ENCODE measurements at regions not wholly inside any gene's neighbourhood (a gene's known extent, or its start where the extent isn't known, plus 50 kb on each side); places are given as distances from the start of the nearest gene placed in this dataset.

DNA sequence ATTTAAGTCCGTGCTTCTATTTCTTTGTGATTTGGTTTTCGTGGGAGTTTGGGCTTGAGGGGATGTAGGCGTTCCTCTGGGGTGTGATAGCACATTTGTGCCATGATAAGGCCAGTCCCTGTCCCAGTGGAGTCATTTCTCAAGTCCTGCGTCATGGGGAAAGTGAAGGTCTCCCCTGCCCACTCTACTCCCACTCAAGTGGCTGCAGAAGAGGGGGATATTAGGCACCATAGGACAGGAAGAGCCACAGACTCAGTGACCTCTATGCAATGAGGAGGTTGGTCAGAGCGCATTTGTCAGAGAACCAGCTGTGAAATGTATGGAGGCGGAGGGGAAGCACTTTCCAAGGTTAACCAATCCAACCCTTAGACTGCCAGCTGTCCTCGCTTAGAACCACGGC lies 51.9 kb upstream of the EDN1 start:
- TF ChIP-seq, protein P1, sequence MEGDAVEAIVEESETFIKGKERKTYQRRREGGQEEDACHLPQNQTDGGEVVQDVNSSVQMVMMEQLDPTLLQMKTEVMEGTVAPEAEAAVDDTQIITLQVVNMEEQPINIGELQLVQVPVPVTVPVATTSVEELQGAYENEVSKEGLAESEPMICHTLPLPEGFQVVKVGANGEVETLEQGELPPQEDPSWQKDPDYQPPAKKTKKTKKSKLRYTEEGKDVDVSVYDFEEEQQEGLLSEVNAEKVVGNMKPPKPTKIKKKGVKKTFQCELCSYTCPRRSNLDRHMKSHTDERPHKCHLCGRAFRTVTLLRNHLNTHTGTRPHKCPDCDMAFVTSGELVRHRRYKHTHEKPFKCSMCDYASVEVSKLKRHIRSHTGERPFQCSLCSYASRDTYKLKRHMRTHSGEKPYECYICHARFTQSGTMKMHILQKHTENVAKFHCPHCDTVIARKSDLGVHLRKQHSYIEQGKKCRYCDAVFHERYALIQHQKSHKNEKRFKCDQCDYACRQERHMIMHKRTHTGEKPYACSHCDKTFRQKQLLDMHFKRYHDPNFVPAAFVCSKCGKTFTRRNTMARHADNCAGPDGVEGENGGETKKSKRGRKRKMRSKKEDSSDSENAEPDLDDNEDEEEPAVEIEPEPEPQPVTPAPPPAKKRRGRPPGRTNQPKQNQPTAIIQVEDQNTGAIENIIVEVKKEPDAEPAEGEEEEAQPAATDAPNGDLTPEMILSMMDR (IDR thresholded peaks at IDR 0.05; ENCODE audit: insufficient read depth, low read length) = no peak
- no peak for TF ChIP-seq POLR2AphosphoS5 (IDR thresholded peaks at IDR 0.05; ENCODE audit: low read depth)
- TF ChIP-seq, protein P2, sequence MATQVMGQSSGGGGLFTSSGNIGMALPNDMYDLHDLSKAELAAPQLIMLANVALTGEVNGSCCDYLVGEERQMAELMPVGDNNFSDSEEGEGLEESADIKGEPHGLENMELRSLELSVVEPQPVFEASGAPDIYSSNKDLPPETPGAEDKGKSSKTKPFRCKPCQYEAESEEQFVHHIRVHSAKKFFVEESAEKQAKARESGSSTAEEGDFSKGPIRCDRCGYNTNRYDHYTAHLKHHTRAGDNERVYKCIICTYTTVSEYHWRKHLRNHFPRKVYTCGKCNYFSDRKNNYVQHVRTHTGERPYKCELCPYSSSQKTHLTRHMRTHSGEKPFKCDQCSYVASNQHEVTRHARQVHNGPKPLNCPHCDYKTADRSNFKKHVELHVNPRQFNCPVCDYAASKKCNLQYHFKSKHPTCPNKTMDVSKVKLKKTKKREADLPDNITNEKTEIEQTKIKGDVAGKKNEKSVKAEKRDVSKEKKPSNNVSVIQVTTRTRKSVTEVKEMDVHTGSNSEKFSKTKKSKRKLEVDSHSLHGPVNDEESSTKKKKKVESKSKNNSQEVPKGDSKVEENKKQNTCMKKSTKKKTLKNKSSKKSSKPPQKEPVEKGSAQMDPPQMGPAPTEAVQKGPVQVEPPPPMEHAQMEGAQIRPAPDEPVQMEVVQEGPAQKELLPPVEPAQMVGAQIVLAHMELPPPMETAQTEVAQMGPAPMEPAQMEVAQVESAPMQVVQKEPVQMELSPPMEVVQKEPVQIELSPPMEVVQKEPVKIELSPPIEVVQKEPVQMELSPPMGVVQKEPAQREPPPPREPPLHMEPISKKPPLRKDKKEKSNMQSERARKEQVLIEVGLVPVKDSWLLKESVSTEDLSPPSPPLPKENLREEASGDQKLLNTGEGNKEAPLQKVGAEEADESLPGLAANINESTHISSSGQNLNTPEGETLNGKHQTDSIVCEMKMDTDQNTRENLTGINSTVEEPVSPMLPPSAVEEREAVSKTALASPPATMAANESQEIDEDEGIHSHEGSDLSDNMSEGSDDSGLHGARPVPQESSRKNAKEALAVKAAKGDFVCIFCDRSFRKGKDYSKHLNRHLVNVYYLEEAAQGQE (IDR thresholded peaks at IDR 0.05; ENCODE audit: insufficient replicate concordance, low read depth) = no peak
- no peak for TF ChIP-seq GABPA (IDR thresholded peaks at IDR 0.05; ENCODE audit: low read depth)

Data from HL-60 (cell line).